Subcutaneous abdominal adipose tissue (tissue), 5 donors: ENCODE measurements at regions not wholly inside any gene's neighbourhood (a gene's known extent, or its start where the extent isn't known, plus 50 kb on each side); places are given as distances from the start of the nearest gene placed in this dataset.

Source experiments
- H3K27ac ChIP-seq: one replicate; pipeline ENCODE4 v1.7.0; 2013; ENCODE audit warnings: low read depth, mild to moderate bottlenecking, inconsistent platforms, low read length, moderate library complexity
- H3K27me3 ChIP-seq, 5 donors: one replicate each; pipeline ENCODE4 v1.7.0; 2013; ENCODE audit warnings: low read length in 5 of 5, inconsistent platforms in 1 of 5; ENCODE audit not compliant: control insufficient read depth in 5 of 5, insufficient read depth in 4 of 5
- H3K36me3 ChIP-seq, 5 donors: one replicate each; pipeline ENCODE4 v1.7.0; 2013; ENCODE audit warnings: low read length in 5 of 5; ENCODE audit not compliant: control insufficient read depth in 5 of 5, insufficient read depth in 5 of 5
- H3K4me1 ChIP-seq, 5 donors: one replicate each; pipeline ENCODE4 v1.7.0; 2013; ENCODE audit warnings: low read length in 5 of 5, mild to moderate bottlenecking in 3 of 5, moderate library complexity in 1 of 5; ENCODE audit not compliant: control insufficient read depth in 5 of 5, insufficient read depth in 5 of 5
- H3K4me3 ChIP-seq, 5 donors: one replicate each; pipeline ENCODE4 v1.7.0; 2013; ENCODE audit warnings: low read length in 5 of 5, low read depth in 1 of 5
- H3K9ac ChIP-seq, 5 donors: one replicate each; pipeline ENCODE4 v1.7.0; 2013; ENCODE audit warnings: low read length in 5 of 5, mild to moderate bottlenecking in 4 of 5, moderate library complexity in 3 of 5
- H3K9me3 ChIP-seq, 5 donors: one replicate each; pipeline ENCODE4 v1.7.0; 2013; ENCODE audit warnings: low read length in 5 of 5; ENCODE audit not compliant: control insufficient read depth in 5 of 5
- donor health status: healthy.
- donor health status: healthy.
- donor health status: healthy.
- donor health status: healthy.
- donor health status: healthy.

- Histone ChIP-seq H3K9me3 (peaks cover 0 to 5% (median 0%) of the 10 kb centered on the region in 5 donors), H3K36me3 (no peaks in the 10 kb centered on the region), H3K4me3 (no peak overlapping the region), H3K4me1 (no peaks in the 10 kb centered on the region), H3K27me3 (no peaks in the 10 kb centered on the region), H3K27ac (no peak overlapping the region), H3K9ac (no peak overlapping the region)
Measured at GRCh38 chr6:120965814-120966213, 368.5 kb downstream of the TBC1D32 start.

GRCh38 chr6:120960761-120961160, 373.5 kb downstream of the TBC1D32 start:
- Histone ChIP-seq H3K9me3 (peaks cover 0 to 3% (median 0%) of the 10 kb centered on the region in 5 donors), H3K27me3 (no peaks in the 10 kb centered on the region), H3K27ac (no peak overlapping the region), H3K9ac (no peak overlapping the region), H3K4me3 (no peak overlapping the region), H3K36me3 (no peaks in the 10 kb centered on the region), H3K4me1 (no peaks in the 10 kb centered on the region)

- H3K36me3 ChIP-seq = no peaks in the 10 kb centered on the region
- H3K27me3 ChIP-seq = no peaks in the 10 kb centered on the region
- H3K4me3 ChIP-seq = no peak overlapping the region
- H3K9me3 ChIP-seq = peaks cover 0 to 3% (median 0%) of the 10 kb centered on the region in 5 donors
- no peak overlapping the region for H3K27ac ChIP-seq
- no peaks in the 10 kb centered on the region for H3K4me1 ChIP-seq
- H3K9ac ChIP-seq = no peak overlapping the region
Measured at GRCh38 chr6:120954111-120954510, 380.2 kb downstream of the TBC1D32 start.

- H3K9ac ChIP-seq = no peak overlapping the region
Measured at GRCh38 chr6:120951258-120951657, 383.0 kb downstream of the TBC1D32 start.

GRCh38 chr6:120947111-120947510, 387.2 kb downstream of the TBC1D32 start:
- Histone ChIP-seq H3K36me3 (no peaks in the 10 kb centered on the region), H3K27me3 (peaks cover 0 to 3% (median 0%) of the 10 kb centered on the region in 5 donors), H3K9me3 (no peaks in the 10 kb centered on the region), H3K9ac (no peak overlapping the region), H3K4me1 (no peaks in the 10 kb centered on the region), H3K27ac (no peak overlapping the region), H3K4me3 (no peak overlapping the region)

More at GRCh38 chr6:120951258-120951657, 383.0 kb downstream of the TBC1D32 start:
- Histone ChIP-seq H3K4me3 (no peak overlapping the region), H3K27me3 (no peaks in the 10 kb centered on the region), H3K36me3 (no peaks in the 10 kb centered on the region), H3K4me1 (no peaks in the 10 kb centered on the region), H3K27ac (no peak overlapping the region), H3K9me3 (no peaks in the 10 kb centered on the region)

- Histone ChIP-seq H3K36me3 (no peaks in the 10 kb centered on the region), H3K4me1 (no peaks in the 10 kb centered on the region)
Measured at GRCh38 chr6:120945905-120946594, 388.2 kb downstream of the TBC1D32 start.

GRCh38 chr6:120938876-120939472, 395.3 kb downstream of the TBC1D32 start:
- peaks cover 0 to 3% (median 0%) of the 10 kb centered on the region in 5 donors for H3K4me1 ChIP-seq
- H3K27ac ChIP-seq = no peak overlapping the region
- H3K27me3 ChIP-seq = no peaks in the 10 kb centered on the region
- H3K36me3 ChIP-seq = no peaks in the 10 kb centered on the region
- no peak overlapping the region for H3K9ac ChIP-seq
- H3K9me3 ChIP-seq = no peaks in the 10 kb centered on the region
- no peak overlapping the region for H3K4me3 ChIP-seq

More at GRCh38 chr6:120945905-120946594, 388.2 kb downstream of the TBC1D32 start:
- peaks cover 0 to 3% (median 0%) of the 10 kb centered on the region in 5 donors for H3K27me3 ChIP-seq
- H3K9me3 ChIP-seq = no peaks in the 10 kb centered on the region
- H3K4me3 ChIP-seq = no peak overlapping the region
- no peak overlapping the region for H3K9ac ChIP-seq
- H3K27ac ChIP-seq = no peak overlapping the region

GRCh38 chr6:120938164-120938875, 396.0 kb downstream of the TBC1D32 start:
- Histone ChIP-seq H3K36me3 (no peaks in the 10 kb centered on the region), H3K4me3 (no peak overlapping the region), H3K9ac (no peak overlapping the region), H3K9me3 (no peaks in the 10 kb centered on the region), H3K27me3 (no peaks in the 10 kb centered on the region), H3K4me1 (peaks cover 0 to 3% (median 0%) of the 10 kb centered on the region in 5 donors), H3K27ac (no peak overlapping the region)

- H3K9ac ChIP-seq = no peak overlapping the region
- H3K9me3 ChIP-seq = no peaks in the 10 kb centered on the region
- H3K27ac ChIP-seq = no peak overlapping the region
- peaks cover 0 to 3% (median 0%) of the 10 kb centered on the region in 5 donors for H3K4me1 ChIP-seq
- no peaks in the 10 kb centered on the region for H3K27me3 ChIP-seq
- no peaks in the 10 kb centered on the region for H3K36me3 ChIP-seq
- H3K4me3 ChIP-seq = no peak overlapping the region
Measured at GRCh38 chr6:120935908-120936307, 398.4 kb downstream of the TBC1D32 start.

GRCh38 chr6:120935016-120935415, 399.3 kb downstream of the TBC1D32 start:
- H3K9ac ChIP-seq = no peak overlapping the region

More at GRCh38 chr6:120935016-120935415, 399.3 kb downstream of the TBC1D32 start:
- Histone ChIP-seq H3K36me3 (no peaks in the 10 kb centered on the region), H3K4me1 (peaks cover 0 to 3% (median 0%) of the 10 kb centered on the region in 5 donors), H3K4me3 (no peak overlapping the region), H3K27me3 (no peaks in the 10 kb centered on the region), H3K9me3 (no peaks in the 10 kb centered on the region), H3K27ac (no peak overlapping the region)
